GM08714 (cell line): ENCODE measurements at regions not wholly inside any gene's neighbourhood (a gene's known extent, or its start where the extent isn't known, plus 50 kb on each side); places are given as distances from the start of the nearest gene placed in this dataset.

ENCODE experiments used
- H3K4me3 ChIP-seq: fragments of 200-500 bp; sonication (Bioruptor generic); 2 replicates; pipeline ENCODE4 v1.5.1; 2014; ENCODE audit warnings: mild to moderate bottlenecking, low read length, inconsistent platforms
- ZNF274 ChIP-seq: IDR thresholded peaks from 2 replicates; pipeline ENCODE4 v1.6.1; 2012; ENCODE audit warnings: mild to moderate bottlenecking, low read depth, low read length

DNA sequence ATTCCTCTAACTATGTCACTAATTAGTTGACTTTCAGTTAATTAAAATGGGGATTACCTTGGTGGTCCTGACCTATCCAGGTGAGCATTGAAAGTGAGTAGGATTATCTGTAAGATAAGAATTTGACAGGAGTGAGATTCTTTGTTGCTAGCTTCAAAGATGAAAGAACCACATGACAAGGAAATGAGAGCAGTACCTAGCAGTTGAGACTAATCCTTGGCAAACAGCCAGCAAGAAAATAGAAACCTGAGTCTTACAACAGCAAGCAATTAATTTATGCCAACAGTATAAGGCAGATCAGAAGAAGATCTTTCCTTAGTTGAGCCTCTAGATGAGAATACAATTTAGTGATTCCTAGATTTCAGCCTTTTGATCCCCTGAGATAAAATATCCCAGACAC is 1058.4 kb downstream of the LRFN5 start:
- no peak overlapping the region for H3K4me3 ChIP-seq
- no peak for TF ChIP-seq ZNF274

DNA sequence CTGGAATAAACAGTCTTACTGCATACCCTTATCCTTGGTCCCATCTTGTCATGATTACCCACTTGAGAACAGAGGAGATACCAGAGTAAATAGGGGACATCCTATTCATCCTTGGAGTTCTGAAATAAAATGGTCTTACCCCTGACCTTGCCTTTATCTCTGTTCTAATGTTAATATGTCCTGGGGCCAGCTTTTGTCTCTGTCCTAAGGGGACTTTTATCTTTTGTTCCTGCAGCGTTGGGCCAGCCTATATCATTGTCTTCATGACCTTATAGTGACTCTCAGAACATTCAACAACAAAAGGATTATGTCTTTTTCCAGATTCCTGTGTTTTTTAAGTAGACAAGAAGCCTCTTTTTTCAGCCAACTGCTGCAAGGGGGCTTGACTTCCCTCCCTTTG is 1057.5 kb downstream of the LRFN5 start:
- TF ChIP-seq ZNF274 = no peak
- H3K4me3 ChIP-seq = no peak overlapping the region

DNA sequence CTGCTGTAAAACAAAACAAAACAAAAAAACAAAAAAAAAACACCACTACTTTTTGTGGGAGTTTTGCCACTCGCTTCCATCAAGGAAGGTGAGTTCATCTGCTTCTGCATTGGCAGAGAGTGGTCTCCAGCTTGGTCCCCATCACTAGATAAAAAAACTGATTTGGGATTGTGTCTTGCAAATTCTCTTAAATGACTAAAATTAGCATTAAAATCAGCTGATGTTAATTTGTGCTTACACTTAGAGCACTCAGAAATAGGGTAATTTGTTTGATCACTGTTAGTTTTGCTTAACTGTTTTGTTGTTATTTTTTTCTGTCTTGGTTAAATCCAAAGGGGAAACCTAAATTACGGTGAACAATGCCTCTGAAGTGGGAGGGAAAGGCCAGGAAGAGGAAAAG is 1048.0 kb downstream of the LRFN5 start:
- H3K4me3 ChIP-seq = no peak overlapping the region
- no peak for TF ChIP-seq ZNF274

GRCh38 chr14:42642787-42643186 is 1036.1 kb downstream of the LRFN5 start:
- no peak overlapping the region for H3K4me3 ChIP-seq
- TF ChIP-seq ZNF274 = no peak

GRCh38 chr14:42633504-42634095 is 1026.9 kb downstream of the LRFN5 start:
- no peak overlapping the region for H3K4me3 ChIP-seq
- TF ChIP-seq ZNF274 = no peak

GRCh38 chr14:42629553-42629952 is 1022.9 kb downstream of the LRFN5 start:
- no peak for TF ChIP-seq ZNF274
- H3K4me3 ChIP-seq = no peak overlapping the region

GRCh38 chr14:42628602-42629001 is 1021.9 kb downstream of the LRFN5 start:
- no peak overlapping the region for H3K4me3 ChIP-seq
- TF ChIP-seq ZNF274 = no peak

GRCh38 chr14:42626986-42627385 is 1020.3 kb downstream of the LRFN5 start:
- no peak overlapping the region for H3K4me3 ChIP-seq
- no peak for TF ChIP-seq ZNF274

DNA sequence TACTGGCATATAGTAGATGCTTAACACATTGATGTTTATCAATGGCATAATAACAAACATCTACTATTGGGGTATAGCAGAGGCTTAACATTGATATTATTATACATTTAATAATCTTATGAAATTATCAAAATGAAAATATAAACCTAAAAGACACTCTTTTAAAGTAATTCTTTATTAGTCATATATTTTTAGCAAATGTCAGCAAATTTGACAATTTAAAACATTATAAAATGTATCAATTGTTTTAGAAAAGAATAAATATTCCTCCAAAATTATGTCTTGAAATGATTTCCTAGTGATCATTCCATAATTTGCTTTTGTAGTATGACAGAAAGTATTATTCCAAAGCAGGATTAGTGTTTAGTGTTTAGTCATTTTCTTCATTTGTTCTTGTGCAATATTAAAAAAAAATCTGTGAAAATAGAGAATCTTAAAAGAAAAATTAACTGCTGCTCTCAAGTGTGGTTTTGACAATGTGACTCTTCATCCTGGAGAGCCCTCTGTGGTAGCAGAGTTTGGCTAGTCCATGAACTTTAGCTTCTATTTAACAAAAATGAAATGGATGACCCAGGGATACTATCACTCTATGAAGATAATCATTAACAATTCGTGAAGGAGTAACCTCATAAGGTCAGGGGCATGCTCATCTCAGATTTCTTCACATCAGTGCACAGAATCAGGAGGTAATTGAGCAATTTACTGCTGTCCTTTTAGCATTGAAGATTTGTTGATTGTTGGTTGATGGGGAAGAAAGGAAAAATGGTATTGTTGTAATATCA is 1018.5 kb downstream of the LRFN5 start:
- no peak for TF ChIP-seq ZNF274
- no peak overlapping the region for H3K4me3 ChIP-seq

DNA sequence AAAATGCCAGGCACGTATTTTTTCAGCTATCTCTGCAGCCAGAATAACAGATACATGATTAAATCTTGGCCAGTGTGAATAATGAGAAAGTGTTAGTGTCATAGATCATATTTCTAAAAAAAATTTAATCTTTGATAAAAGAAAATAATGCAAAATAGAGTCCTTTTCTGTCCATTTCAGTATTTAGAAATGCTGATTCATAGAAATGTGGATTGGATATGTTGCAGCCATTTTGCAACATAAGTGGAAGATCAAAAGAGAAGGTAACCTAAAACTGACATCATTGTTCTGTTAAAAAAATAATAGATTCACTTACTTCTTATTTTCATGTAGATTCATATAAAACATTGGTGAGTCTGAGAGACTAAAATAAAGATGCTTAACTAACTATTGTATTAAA is 1010.3 kb downstream of the LRFN5 start:
- TF ChIP-seq ZNF274 = no peak
- H3K4me3 ChIP-seq = no peak overlapping the region

- no peak for TF ChIP-seq ZNF274
- no peak overlapping the region for H3K4me3 ChIP-seq
Observed at GRCh38 chr14:42606839-42607238, 1000.2 kb downstream of the LRFN5 start.

DNA sequence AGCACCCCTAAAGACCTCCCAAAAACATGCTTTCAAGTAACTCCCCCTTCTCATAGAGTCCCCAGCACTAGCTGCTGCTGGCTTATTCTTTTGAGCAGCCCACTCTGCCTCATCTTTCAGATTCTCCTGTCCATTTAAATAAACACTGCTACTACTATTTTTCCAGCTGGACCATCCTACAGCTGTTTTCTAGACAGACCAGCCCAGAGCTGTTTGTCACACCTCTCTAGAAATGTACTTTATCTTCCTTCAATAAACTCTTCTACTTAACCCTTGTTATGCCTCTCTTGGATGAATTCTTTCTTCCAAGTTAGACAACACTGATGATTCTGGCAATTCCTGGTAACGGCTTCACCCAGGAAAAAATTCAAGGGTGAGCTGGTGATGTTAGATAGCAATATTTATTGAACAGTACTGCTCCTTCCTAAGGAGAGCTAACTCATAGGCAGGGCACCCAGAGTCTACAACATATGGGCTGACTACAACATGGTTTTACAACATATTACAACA is 995.7 kb downstream of the LRFN5 start:
- no peak overlapping the region for H3K4me3 ChIP-seq
- TF ChIP-seq ZNF274 = no peak

GRCh38 chr14:42572032-42572431 is 965.4 kb downstream of the LRFN5 start:
- no peak overlapping the region for H3K4me3 ChIP-seq
- no peak for TF ChIP-seq ZNF274

DNA sequence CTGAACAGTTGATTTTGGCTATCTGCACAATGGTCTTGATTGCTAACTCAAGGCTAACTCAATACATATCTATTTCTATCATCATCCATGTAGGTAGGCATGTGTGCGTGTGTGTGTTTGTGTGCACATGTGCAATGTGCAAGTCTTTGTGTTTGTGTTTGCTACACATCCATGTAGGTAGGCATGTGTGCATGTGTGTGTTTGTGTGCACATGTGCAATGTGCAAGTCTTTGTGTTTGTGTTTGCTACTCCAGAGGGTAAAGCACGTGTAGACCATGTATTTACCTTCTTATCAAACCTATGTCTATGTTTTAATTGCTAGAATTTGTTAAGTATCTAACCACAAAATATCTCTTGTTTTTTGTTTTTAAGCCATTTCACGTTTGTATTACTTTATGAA is 962.6 kb downstream of the LRFN5 start:
- no peak overlapping the region for H3K4me3 ChIP-seq
- no peak for TF ChIP-seq ZNF274

DNA sequence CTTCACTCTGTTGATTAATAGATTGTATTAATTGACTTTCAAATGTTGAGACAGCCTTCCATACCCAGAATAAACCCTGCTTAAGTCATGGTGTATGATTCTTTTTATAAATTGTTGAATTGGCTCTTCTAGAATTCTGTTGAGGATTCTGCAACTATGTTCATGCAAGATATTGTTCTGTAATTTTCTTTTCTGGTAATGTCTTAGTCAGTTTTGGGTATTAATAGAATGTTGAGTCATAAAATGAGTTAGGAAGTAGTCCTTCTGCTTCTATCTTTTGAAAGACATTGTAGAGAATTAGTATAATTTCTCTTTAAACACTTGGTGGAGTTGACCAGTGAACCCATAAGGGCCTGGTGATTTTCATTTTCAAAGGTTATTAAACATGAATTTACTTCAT is 958.9 kb downstream of the LRFN5 start:
- H3K4me3 ChIP-seq = no peak overlapping the region
- TF ChIP-seq ZNF274 = no peak

- H3K4me3 ChIP-seq = no peak overlapping the region
- TF ChIP-seq ZNF274 = no peak
Observed at GRCh38 chr14:42563313-42563712, 956.6 kb downstream of the LRFN5 start.

- TF ChIP-seq ZNF274 = no peak
Observed at GRCh38 chr14:42556551-42556950, 949.9 kb downstream of the LRFN5 start.

More at GRCh38 chr14:42556551-42556950, 949.9 kb downstream of the LRFN5 start:
- no peak overlapping the region for H3K4me3 ChIP-seq
